Activated CD8-positive, alpha-beta memory T cell treated with anti-CD3 and anti-CD28 coated beads, Interleukin-2, amount 10 ng/mL, durations not matched to agents 7 days and 5 days (primary cell): ENCODE measurements at regions not wholly inside any gene's neighbourhood (a gene's known extent, or its start where the extent isn't known, plus 50 kb on each side); places are given as distances from the start of the nearest gene placed in this dataset.

Source experiments
- ATAC-seq: fragments of 150-1000 bp; cut with Tn5 transposase; one replicate; pipeline ENCODE4 v1.10.0; 2021; ENCODE audit warnings: moderate library complexity
- CTCF ChIA-PET: fragments of 350-600 bp; sonication (Branson Sonifier 250); formaldehyde crosslinking; loops from one replicate; lab custom pipeline; 2021; ENCODE audit warnings: antibody characterized with exemption; lab: Charles Lee
- DNase-seq: peaks from one replicate; pipeline ENCODE4 v3.0.0-alpha.2; 2020
- H3K27ac Mint-ChIP-seq: one replicate; pipeline ENCODE4 v1.8.0; 2021; ENCODE audit warnings: mild to moderate bottlenecking, mixed read lengths
- H3K27me3 Mint-ChIP-seq: one replicate; pipeline ENCODE4 v1.8.0; 2021; ENCODE audit warnings: mixed read lengths
- H3K36me3 Mint-ChIP-seq: one replicate; pipeline ENCODE4 v1.8.0; 2021; ENCODE audit warnings: mild to moderate bottlenecking, mixed read lengths
- H3K4me1 Mint-ChIP-seq: one replicate; pipeline ENCODE4 v1.8.0; 2021; ENCODE audit warnings: mixed read lengths
- H3K4me3 Mint-ChIP-seq: one replicate; pipeline ENCODE4 v1.8.0; 2021; ENCODE audit warnings: mild to moderate bottlenecking, moderate library complexity, mixed read lengths
- H3K9me3 Mint-ChIP-seq: one replicate; pipeline ENCODE4 v1.8.0; 2022; ENCODE audit warnings: low read depth, mixed read lengths

- no peak overlapping the region for H3K27ac Mint-ChIP-seq
- CTCF ChIA-PET: no interaction called here
- ATAC-seq (no peak), DNase-seq (no peak)
- no peaks in the 10 kb centered on the region for H3K9me3 Mint-ChIP-seq
- no peaks in the 10 kb centered on the region for H3K4me1 Mint-ChIP-seq
- H3K4me3 Mint-ChIP-seq: no peak overlapping the region
- no peaks in the 10 kb centered on the region for H3K27me3 Mint-ChIP-seq
- H3K36me3 Mint-ChIP-seq: no peaks in the 10 kb centered on the region
Observed at GRCh38 chr1:168949672-168950071, 156.8 kb upstream of the ATP1B1 start.

GRCh38 chr1:168957818-168958217 is 148.7 kb upstream of the ATP1B1 start:
- no peak overlapping the region for H3K4me3 Mint-ChIP-seq
- no peak for ATAC-seq
- no peaks in the 10 kb centered on the region for H3K4me1 Mint-ChIP-seq
- no peak overlapping the region for H3K27ac Mint-ChIP-seq
- H3K36me3 Mint-ChIP-seq: no peaks in the 10 kb centered on the region
- no peaks in the 10 kb centered on the region for H3K9me3 Mint-ChIP-seq
- DNase-seq: no peak
- CTCF ChIA-PET: no interaction called here
- H3K27me3 Mint-ChIP-seq: peaks cover 9% of the 10 kb centered on the region

- Mint-ChIP-seq H3K36me3 (no peaks in the 10 kb centered on the region), H3K4me3 (no peak overlapping the region), H3K27me3 (peaks cover 9% of the 10 kb centered on the region), H3K9me3 (no peaks in the 10 kb centered on the region), H3K27ac (no peak overlapping the region), H3K4me1 (no peaks in the 10 kb centered on the region)
- no peak for ATAC-seq
- CTCF ChIA-PET: no interaction called here
- DNase-seq: no peak
Observed at GRCh38 chr1:168958562-168959289, 147.8 kb upstream of the ATP1B1 start.

GRCh38 chr1:168959382-168959781 is 147.1 kb upstream of the ATP1B1 start:
- H3K27ac Mint-ChIP-seq: no peak overlapping the region
- H3K4me3 Mint-ChIP-seq: no peak overlapping the region
- H3K36me3 Mint-ChIP-seq: no peaks in the 10 kb centered on the region
- ATAC-seq (no peak), DNase-seq (no peak)
- no peaks in the 10 kb centered on the region for H3K9me3 Mint-ChIP-seq
- H3K27me3 Mint-ChIP-seq: peaks cover 9% of the 10 kb centered on the region
- no peaks in the 10 kb centered on the region for H3K4me1 Mint-ChIP-seq
- CTCF ChIA-PET: no interaction called here

GRCh38 chr1:168960114-168960513 is 146.4 kb upstream of the ATP1B1 start:
- no peaks in the 10 kb centered on the region for H3K4me1 Mint-ChIP-seq
- DNase-seq (no peak), ATAC-seq (no peak)
- no peaks in the 10 kb centered on the region for H3K9me3 Mint-ChIP-seq
- H3K4me3 Mint-ChIP-seq: no peak overlapping the region
- H3K36me3 Mint-ChIP-seq: no peaks in the 10 kb centered on the region
- no peak overlapping the region for H3K27ac Mint-ChIP-seq
- CTCF ChIA-PET: no interaction called here
- peaks cover 9% of the 10 kb centered on the region for H3K27me3 Mint-ChIP-seq

- no peaks in the 10 kb centered on the region for H3K9me3 Mint-ChIP-seq
- no peak overlapping the region for H3K4me3 Mint-ChIP-seq
- H3K4me1 Mint-ChIP-seq: no peaks in the 10 kb centered on the region
- H3K36me3 Mint-ChIP-seq: no peaks in the 10 kb centered on the region
- ATAC-seq (no peak), DNase-seq (no peak)
- CTCF ChIA-PET: no interaction called here
- no peak overlapping the region for H3K27ac Mint-ChIP-seq
- peaks cover 9% of the 10 kb centered on the region for H3K27me3 Mint-ChIP-seq
Observed at GRCh38 chr1:168960595-168960994, 145.9 kb upstream of the ATP1B1 start.

- no peaks in the 10 kb centered on the region for H3K4me1 Mint-ChIP-seq
- no peaks in the 10 kb centered on the region for H3K27me3 Mint-ChIP-seq
- no peaks in the 10 kb centered on the region for H3K36me3 Mint-ChIP-seq
- H3K9me3 Mint-ChIP-seq: no peaks in the 10 kb centered on the region
- CTCF ChIA-PET: no interaction called here
- ATAC-seq: no peak
- H3K4me3 Mint-ChIP-seq: no peak overlapping the region
- no peak for DNase-seq
- no peak overlapping the region for H3K27ac Mint-ChIP-seq
Observed at GRCh38 chr1:168963601-168964000, 142.9 kb upstream of the ATP1B1 start.

GRCh38 chr1:168964478-168964877 is 142.0 kb upstream of the ATP1B1 start:
- DNase-seq: no peak
- no peaks in the 10 kb centered on the region for H3K4me1 Mint-ChIP-seq
- no peaks in the 10 kb centered on the region for H3K27me3 Mint-ChIP-seq
- no peak for ATAC-seq
- H3K36me3 Mint-ChIP-seq: no peaks in the 10 kb centered on the region
- CTCF ChIA-PET: no interaction called here
- no peak overlapping the region for H3K4me3 Mint-ChIP-seq
- no peak overlapping the region for H3K27ac Mint-ChIP-seq
- H3K9me3 Mint-ChIP-seq: no peaks in the 10 kb centered on the region

- Mint-ChIP-seq H3K4me3 (no peak overlapping the region), H3K27ac (no peak overlapping the region), H3K27me3 (no peaks in the 10 kb centered on the region), H3K9me3 (no peaks in the 10 kb centered on the region), H3K4me1 (no peaks in the 10 kb centered on the region), H3K36me3 (no peaks in the 10 kb centered on the region)
- CTCF ChIA-PET: no interaction called here
- ATAC-seq (no peak), DNase-seq (no peak)
Observed at GRCh38 chr1:168966217-168966616, 140.3 kb upstream of the ATP1B1 start.

GRCh38 chr1:168966636-168967035 is 139.9 kb upstream of the ATP1B1 start:
- Mint-ChIP-seq H3K27ac (no peak overlapping the region), H3K36me3 (no peaks in the 10 kb centered on the region), H3K9me3 (no peaks in the 10 kb centered on the region), H3K4me3 (no peak overlapping the region), H3K27me3 (no peaks in the 10 kb centered on the region), H3K4me1 (no peaks in the 10 kb centered on the region)
- DNase-seq: no peak
- CTCF ChIA-PET: no interaction called here
- no peak for ATAC-seq

- ATAC-seq (no peak), DNase-seq (no peak)
- Mint-ChIP-seq H3K4me1 (no peaks in the 10 kb centered on the region), H3K9me3 (no peaks in the 10 kb centered on the region), H3K27ac (no peak overlapping the region), H3K36me3 (no peaks in the 10 kb centered on the region), H3K27me3 (no peaks in the 10 kb centered on the region), H3K4me3 (no peak overlapping the region)
- CTCF ChIA-PET: interaction anchor here (0.7 kb wide), 1 partner anchor 356 kb away, joined by 3 read pairs; no protein-coding TSS in a partner anchor
Observed at GRCh38 chr1:168970926-168971659, 135.4 kb upstream of the ATP1B1 start.

- Mint-ChIP-seq H3K9me3 (no peaks in the 10 kb centered on the region), H3K4me3 (no peak overlapping the region), H3K36me3 (no peaks in the 10 kb centered on the region), H3K27ac (no peak overlapping the region), H3K4me1 (no peaks in the 10 kb centered on the region), H3K27me3 (no peaks in the 10 kb centered on the region)
- CTCF ChIA-PET: no interaction called here
- no peak for DNase-seq
- no peak for ATAC-seq
Observed at GRCh38 chr1:168972225-168972624, 134.3 kb upstream of the ATP1B1 start.

- H3K4me1 Mint-ChIP-seq: no peaks in the 10 kb centered on the region
- no peaks in the 10 kb centered on the region for H3K27me3 Mint-ChIP-seq
- H3K36me3 Mint-ChIP-seq: no peaks in the 10 kb centered on the region
- no peak overlapping the region for H3K27ac Mint-ChIP-seq
- H3K9me3 Mint-ChIP-seq: no peaks in the 10 kb centered on the region
- DNase-seq (no peak), ATAC-seq (no peak)
- H3K4me3 Mint-ChIP-seq: no peak overlapping the region
- CTCF ChIA-PET: no interaction called here
Observed at GRCh38 chr1:168972887-168973286, 133.6 kb upstream of the ATP1B1 start.

GRCh38 chr1:168974117-168974516 is 132.4 kb upstream of the ATP1B1 start:
- no peak for DNase-seq
- Mint-ChIP-seq H3K4me1 (no peaks in the 10 kb centered on the region), H3K36me3 (no peaks in the 10 kb centered on the region), H3K27me3 (no peaks in the 10 kb centered on the region), H3K27ac (no peak overlapping the region), H3K4me3 (no peak overlapping the region), H3K9me3 (peaks cover 3% of the 10 kb centered on the region)
- ATAC-seq: no peak
- CTCF ChIA-PET: no interaction called here
